Lung (tissue), 11 donors: ENCODE measurements at regions not wholly inside any gene's neighbourhood (a gene's known extent, or its start where the extent isn't known, plus 50 kb on each side); places are given as distances from the start of the nearest gene placed in this dataset.

Experiments
- ATAC-seq: fragments of 200-7000 bp; cut with Tn5 transposase; one replicate; pipeline ENCODE4 v1.9.1; 2020; ENCODE audit warnings: moderate number of reproducible peaks; ENCODE audit not compliant: insufficient read depth, low FRiP score
- DNase-seq, 3 donors: peaks; one replicate each; pipeline ENCODE4 v3.0.0-alpha.2; 2013 to 2017
- H3K27ac ChIP-seq, 2 donors: one replicate each; pipeline ENCODE4 v1.5.1; 2013; ENCODE audit warnings: mild to moderate bottlenecking in 2 of 2, moderate library complexity in 2 of 2, control low read depth in 1 of 2, inconsistent platforms in 1 of 2, low read depth in 1 of 2, low read length in 1 of 2
- H3K27me3 ChIP-seq, 3 donors: one replicate each; pipeline ENCODE4 v1.5.1; 2013; ENCODE audit warnings: low read length in 2 of 3; ENCODE audit not compliant: control insufficient read depth in 3 of 3, insufficient read depth in 3 of 3
- H3K36me3 ChIP-seq, 4 donors: one replicate each; pipeline ENCODE4 v1.5.1; 2013; ENCODE audit warnings: low read length in 4 of 4, mild to moderate bottlenecking in 1 of 4, moderate library complexity in 1 of 4; ENCODE audit not compliant: control insufficient read depth in 4 of 4, insufficient read depth in 4 of 4
- H3K4me1 ChIP-seq, 5 donors: one replicate each; pipeline ENCODE4 v1.5.1; 2013; ENCODE audit warnings: low read length in 5 of 5, mild to moderate bottlenecking in 2 of 5, moderate library complexity in 1 of 5; ENCODE audit not compliant: control insufficient read depth in 5 of 5, insufficient read depth in 5 of 5
- H3K4me3 ChIP-seq: one replicate; pipeline ENCODE4 v1.5.1; 2013; ENCODE audit warnings: mild to moderate bottlenecking, control low read depth, moderate library complexity
- H3K9ac ChIP-seq, 2 donors: one replicate each; pipeline ENCODE4 v1.5.1; 2013; ENCODE audit warnings: low read length in 2 of 2, control low read depth in 1 of 2; ENCODE audit not compliant: insufficient read depth in 1 of 2
- H3K9me3 ChIP-seq, 4 donors: one replicate each; pipeline ENCODE4 v1.5.1; 2013; ENCODE audit warnings: low read length in 3 of 4, mild to moderate bottlenecking in 1 of 4, moderate library complexity in 1 of 4; ENCODE audit not compliant: control insufficient read depth in 4 of 4, insufficient read depth in 3 of 4
- WGBS, 2 donors: extraction: QIAGEN DNeasy Blood & Tissue Kit; methylation state at CpG; one replicate each; pipeline ENCODE4 v1.1.7; 2013; 5-methylcytosine and 5-hydroxymethylcytosine counted together
- TF ChIP-seq, protein P1 (sequence below): IDR thresholded peaks from 2 replicates; pipeline ENCODE4 v1.5.1; 2012; ENCODE audit warnings: mild to moderate bottlenecking; ENCODE audit errors: control extremely low read depth, extremely low read depth
- donor health status: control.
- donor health status: control.
- donor health status: Bipolar disorder and iron deficiency.
- donor health status: healthy.
- donor health status: DM: yes; HTN: yes; CAD: no.

DNA sequence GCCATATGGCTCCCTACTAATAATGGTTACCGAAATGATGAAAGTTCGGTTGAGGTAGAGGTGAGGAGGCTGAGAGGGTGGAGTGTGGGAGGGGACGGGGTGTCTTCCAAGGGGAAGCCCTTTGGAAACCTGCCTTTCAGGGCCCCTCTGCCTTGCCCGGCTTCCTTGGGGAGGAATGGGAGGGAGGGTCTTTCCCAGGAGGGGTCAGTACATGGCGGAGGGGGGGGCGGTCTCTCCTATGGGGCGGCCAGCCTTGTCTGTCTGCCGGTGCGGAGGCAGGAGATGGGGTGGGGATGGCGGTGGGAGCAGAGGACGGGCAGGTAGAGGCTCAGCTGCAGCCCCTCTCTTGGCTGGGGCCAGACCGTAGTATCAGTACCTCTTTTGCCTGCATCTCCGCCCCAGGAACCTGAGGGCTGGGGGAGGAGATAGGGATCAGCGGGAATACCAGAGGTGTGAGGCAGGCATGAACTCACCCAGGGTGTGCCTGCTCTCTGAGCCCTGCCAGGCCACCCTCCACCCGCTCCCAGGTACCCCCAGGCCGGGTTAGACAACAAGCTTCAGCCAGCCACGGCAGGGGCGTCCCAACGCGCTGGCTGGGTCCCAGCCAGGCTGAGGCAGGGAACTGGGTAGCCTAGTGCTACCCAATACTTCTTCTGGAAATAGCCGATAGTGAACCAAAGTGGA, 79.4 kb upstream of the POU3F1 start:
- Histone ChIP-seq H3K4me3 (no peak overlapping the region), H3K36me3 (no peaks in the 10 kb centered on the region), H3K9me3 (no peaks in the 10 kb centered on the region), H3K27ac (no peak overlapping the region), H3K4me1 (peaks cover 0 to 10% (median 0%) of the 10 kb centered on the region in 5 donors), H3K9ac (no peak overlapping the region), H3K27me3 (no peaks in the 10 kb centered on the region)
- no peak for DNase-seq
- TF ChIP-seq, protein P1, sequence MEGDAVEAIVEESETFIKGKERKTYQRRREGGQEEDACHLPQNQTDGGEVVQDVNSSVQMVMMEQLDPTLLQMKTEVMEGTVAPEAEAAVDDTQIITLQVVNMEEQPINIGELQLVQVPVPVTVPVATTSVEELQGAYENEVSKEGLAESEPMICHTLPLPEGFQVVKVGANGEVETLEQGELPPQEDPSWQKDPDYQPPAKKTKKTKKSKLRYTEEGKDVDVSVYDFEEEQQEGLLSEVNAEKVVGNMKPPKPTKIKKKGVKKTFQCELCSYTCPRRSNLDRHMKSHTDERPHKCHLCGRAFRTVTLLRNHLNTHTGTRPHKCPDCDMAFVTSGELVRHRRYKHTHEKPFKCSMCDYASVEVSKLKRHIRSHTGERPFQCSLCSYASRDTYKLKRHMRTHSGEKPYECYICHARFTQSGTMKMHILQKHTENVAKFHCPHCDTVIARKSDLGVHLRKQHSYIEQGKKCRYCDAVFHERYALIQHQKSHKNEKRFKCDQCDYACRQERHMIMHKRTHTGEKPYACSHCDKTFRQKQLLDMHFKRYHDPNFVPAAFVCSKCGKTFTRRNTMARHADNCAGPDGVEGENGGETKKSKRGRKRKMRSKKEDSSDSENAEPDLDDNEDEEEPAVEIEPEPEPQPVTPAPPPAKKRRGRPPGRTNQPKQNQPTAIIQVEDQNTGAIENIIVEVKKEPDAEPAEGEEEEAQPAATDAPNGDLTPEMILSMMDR, result no peak
- 86 to 89% methylated on average over 21 of the region's 21 CpGs for WGBS, 2 donors
- ATAC-seq, result no peak

DNA sequence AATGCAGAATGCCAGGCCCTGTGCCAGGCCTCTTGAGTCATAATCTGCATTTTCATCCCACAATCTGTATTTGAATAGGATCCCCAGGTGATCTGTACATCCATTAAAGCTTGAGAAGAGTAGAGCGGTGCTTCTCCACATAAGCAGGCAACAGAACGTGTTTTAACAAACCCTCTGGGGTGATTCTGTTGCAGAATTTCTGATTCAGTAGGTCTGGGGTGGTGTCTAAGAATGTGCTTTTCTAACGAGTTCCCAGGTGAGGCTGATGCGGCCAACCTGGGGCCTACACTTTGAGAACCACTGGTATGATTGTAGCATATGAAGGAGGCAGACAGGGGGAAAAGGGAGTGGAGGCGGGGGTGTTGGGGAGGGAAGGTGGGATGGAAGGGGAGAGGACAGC, 78.4 kb upstream of the POU3F1 start:
- no peak overlapping the region for H3K9ac ChIP-seq
- 88 to 98% methylated on average over 5 of the region's 5 CpGs for WGBS, 2 donors

DNA sequence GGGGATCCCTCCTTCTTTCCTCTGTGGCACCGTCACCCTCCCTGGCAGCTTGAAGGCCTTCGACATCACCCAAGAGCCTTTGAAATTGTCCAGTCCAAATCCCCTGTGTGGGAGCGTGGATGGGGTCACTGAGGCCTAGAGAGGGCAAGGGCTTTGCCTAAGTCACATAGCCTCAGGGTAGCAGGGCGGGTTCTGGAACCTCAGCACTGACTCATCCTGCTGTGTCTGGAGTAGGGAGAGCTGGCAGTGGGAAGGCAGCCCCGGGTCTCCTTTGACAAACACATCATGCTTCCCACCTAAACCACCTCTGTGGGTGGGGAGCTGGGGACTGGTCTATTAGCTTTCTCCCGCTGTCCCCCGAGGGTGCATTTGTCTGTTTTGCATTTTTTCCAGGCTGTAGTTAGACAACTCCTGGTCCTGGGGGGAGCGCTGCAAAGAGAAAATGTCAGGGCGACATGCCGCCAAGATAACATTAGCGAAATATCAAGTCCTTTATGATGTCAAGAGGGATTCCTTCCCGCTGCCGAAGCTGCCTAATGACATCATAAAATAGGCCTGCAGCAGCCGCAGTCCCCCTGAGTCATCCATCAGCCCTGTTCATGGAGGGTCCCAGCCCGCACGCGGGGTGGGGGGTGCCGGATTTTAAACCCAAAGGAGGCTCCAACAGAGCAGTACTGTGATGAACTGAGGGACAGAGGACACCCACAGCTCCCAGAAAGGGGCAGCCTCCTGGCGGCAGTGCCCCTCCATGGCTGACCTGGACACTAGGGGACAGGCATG, 77.0 kb upstream of the POU3F1 start:
- Histone ChIP-seq H3K27ac (no peak overlapping the region), H3K9ac (no peak overlapping the region), H3K4me3 (no peak overlapping the region), H3K27me3 (no peaks in the 10 kb centered on the region), H3K36me3 (no peaks in the 10 kb centered on the region), H3K4me1 (peaks cover 0 to 10% (median 0%) of the 10 kb centered on the region in 5 donors), H3K9me3 (peaks cover 0 to 3% (median 0%) of the 10 kb centered on the region in 4 donors)
- DNase-seq (no peak), ATAC-seq (no peak)
- TF ChIP-seq, protein P1, result no peak
- WGBS, 2 donors, result 89 to 94% methylated on average over 19 of the region's 19 CpGs

More for the DNA sequence above, 78.4 kb upstream of the POU3F1 start:
- H3K27me3 ChIP-seq, result no peaks in the 10 kb centered on the region
- TF ChIP-seq, protein P1, result no peak
- H3K36me3 ChIP-seq, result no peaks in the 10 kb centered on the region
- DNase-seq (no peak), ATAC-seq (no peak)
- H3K4me1 ChIP-seq, result peaks cover 0 to 10% (median 0%) of the 10 kb centered on the region in 5 donors
- no peaks in the 10 kb centered on the region for H3K9me3 ChIP-seq
- no peak overlapping the region for H3K27ac ChIP-seq
- no peak overlapping the region for H3K4me3 ChIP-seq
